LHCN-M2 (cell line): ENCODE measurements at regions not wholly inside any gene's neighbourhood (a gene's known extent, or its start where the extent isn't known, plus 50 kb on each side); places are given as distances from the start of the nearest gene placed in this dataset.
A peak's percentile ranks its signal among the peaks of the same experiment; 100 is the strongest.
"Not testable (repeated sequence)": the region's sequence is repeated elsewhere in the genome, so short reads cannot be mapped to it uniquely, and the experiment has no call there.

ENCODE experiments used
- DNase-seq: peaks from one replicate; pipeline ENCODE4 v3.0.0-alpha.2; 2012; ENCODE audit warnings: low read depth

DNA sequence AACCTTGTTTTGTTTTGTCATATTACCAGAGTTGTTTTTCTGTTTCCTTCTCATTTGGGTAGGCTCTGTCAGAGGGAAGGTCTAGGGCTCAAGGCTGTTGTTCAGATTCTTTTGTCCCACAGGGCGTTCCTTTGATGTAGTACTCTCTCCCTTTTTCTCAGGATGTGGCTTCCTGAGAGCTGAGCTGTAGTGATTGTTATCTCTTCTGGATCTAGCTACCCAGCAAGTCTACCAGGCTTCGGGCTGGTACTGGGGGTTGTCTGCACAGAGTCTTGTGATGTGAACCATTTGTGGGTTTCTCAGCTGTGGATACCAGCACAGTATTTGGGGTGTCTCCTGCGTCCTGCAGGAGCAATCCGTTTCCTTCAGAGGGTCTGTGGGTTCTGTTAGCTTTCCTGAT, 74.2 kb upstream of the GNG12 start:
- not testable (repeated sequence) for DNase-seq

DNA sequence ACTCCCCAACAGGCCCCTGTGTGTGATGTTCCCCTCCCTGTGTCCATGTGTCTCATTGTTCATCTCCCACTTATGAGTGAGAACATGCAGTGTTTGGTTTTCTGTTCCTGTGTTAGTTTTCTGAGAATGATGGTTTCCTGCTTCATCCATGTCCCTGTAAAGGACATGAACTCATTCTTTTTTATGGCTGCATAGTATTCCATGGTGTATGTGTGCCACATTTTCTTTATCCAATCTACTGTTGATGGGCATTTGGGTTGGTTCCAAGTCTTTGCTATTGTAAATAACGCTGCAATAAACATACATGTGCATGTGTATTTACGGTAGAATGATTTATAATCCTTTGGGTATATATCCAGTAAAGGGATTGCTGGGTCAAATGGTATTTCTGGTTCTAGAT, 72.7 kb upstream of the GNG12 start:
- DNase-seq = not testable (repeated sequence)

DNA sequence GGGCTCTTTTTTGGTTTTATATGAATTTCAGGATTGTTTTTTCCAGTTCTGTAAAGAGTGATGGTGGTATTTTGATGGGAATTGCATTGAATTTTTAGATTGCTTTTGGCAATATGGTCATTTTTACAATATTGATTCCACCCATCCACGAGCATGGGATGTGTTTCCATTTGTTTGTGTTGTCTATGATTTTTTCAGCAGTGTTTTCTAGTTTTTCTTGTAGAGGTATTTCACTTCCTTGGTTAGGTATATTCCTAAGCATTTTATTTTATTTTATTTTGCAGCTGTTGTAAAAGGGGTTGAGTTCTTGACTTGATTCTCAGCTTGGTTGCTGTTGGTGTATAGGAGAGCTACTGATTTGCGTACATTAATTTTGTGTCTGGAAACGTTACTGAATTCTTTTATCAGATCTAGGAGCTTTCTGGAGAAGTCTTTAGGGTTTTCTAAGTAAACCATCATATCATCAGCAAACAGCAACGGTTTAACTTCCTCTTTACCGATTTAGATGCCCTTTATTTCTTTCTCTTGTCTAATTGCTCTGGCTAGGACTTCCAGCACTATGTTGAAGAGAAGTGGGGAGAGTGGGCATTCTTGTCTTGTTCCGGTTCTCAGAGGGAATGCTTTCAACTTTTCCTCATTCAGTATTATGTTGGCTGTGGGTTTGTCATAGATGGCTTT, 69.4 kb upstream of the GNG12 start:
- not testable (repeated sequence) for DNase-seq

DNA sequence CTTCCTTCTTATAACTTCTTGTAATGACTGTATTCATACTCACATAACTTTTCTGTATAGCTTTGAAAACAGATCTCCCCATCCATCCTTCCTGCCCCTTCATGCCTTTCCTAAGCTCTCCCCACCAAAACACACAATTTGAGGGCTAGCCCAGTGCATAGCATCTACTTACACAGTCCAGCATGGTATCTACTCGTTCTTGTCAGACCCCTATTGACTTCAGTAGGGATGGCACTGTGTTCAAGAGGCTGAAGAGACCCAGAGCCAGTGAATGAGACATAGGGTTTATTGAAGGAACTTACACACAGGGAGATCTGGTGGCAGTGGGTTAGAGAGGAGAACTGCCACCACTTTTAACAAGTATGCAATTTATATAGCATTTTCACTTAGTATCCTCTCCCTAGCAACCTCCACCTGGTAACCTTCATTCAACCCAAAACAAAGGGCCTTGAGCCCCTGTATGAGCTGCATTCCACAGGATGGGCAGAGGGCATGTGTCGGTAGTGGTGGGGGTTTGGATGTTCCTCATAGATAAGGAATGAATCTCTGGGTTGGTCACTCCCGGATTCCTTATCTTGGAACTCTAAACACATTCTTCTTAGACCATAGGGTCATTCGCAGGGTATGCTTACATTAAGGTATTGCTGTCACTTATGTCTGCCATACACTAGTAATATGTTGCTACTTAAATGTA, 64.9 kb upstream of the GNG12 start:
- DNase-seq = no peak

DNA sequence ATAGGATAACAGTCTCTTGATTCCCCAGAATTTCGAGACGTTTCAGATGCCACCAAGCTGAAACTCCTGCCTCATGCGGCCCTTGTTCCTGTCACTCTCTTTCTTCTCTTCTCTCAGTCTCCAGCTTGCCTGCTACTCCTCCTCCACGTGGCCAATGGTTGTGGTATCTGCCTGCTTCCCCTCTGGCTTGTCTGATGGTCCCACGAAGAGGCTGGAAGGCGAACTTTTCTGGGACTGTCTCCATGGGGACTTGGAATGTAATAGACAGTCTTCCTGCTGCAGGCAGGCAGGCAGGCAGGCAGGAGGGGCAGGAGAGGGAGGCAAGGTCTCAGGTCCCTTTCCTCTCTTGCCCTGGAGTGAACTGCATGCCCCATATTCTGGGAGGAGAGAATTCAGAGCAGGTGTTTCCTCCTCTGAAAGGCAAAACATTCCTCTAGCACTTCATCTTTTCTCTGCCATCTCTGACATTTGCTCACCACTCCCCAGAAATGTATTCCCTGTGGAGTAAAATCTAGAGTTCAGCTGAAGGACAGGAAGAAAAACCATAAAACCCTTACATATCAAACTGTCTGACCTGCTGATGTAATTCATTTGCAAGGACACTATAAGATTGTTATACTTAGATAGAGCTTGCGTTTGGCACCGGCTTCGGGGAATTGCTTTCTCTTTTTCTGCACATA, 64.1 kb upstream of the GNG12 start:
- DNase-seq = peak; percentile 62

DNA sequence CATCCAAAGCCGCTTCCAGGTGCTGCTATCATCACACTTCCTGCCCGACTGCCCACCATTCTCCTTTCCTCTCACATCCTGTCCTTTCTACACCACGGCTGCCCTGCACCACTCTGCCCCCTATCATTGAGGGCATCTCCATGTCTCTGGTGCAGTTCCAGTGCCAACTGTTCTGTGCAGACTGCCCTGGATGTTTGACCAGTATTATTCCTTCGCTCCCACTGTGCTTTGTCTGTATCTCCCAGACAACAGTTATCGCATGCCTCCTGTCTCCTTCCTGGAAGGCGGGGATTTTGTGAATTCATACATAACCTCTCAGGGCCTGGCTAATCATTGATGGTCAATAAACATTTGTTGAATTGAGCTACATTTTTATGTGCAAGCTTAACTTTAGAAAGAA, 63.6 kb upstream of the GNG12 start:
- no peak for DNase-seq

DNA sequence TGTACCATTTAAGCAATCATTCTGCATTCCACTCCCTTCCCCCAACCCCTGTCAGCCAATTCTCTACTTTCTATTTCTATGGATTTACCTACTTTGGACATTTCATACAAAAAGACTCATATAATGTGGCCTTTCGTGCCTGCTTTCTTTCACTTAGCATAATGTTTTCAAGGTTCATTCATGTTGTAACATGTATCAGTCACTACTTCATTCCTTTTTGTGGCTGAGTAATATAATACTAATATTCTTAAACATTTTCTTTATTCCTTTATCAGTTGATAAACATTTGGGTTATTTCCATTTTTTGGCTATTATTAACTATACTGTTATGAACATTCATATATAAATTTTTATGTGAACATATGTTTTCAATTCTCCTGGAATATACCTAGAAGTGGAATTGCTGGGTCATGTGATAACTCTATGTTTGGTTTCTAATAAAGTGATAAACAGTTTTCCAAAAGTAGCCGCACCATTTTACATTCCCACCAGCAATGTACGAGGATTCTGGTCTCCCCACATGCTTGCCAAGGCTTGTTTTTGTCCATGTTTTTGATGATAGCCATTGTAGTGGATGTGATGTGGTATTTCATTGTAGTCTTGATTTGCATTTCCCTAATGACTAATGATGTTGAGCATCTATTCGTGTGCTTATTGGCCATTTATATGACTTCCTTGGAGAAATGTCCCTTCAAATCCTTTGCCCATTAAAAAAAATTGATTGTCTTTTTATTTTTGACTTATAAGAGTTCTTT, 61.9 kb upstream of the GNG12 start:
- no peak for DNase-seq

DNA sequence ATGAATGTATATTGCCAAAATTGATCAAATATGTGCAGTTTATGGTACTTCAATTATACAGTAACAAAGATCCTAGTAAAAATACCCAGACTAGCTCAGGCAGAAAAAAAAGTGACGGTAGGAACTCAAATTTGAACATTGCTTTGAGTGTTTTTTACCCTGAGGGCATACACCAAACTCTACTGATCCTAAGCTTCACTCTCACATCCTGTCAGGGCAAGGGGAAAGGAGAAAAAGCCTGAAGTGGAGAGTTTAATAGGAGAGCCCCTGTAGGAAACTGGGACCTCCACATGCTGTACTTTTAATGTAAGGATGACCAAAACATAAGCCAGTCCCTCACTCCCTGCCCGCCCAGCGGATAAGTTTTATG, 59.8 kb upstream of the GNG12 start:
- no peak for DNase-seq

DNA sequence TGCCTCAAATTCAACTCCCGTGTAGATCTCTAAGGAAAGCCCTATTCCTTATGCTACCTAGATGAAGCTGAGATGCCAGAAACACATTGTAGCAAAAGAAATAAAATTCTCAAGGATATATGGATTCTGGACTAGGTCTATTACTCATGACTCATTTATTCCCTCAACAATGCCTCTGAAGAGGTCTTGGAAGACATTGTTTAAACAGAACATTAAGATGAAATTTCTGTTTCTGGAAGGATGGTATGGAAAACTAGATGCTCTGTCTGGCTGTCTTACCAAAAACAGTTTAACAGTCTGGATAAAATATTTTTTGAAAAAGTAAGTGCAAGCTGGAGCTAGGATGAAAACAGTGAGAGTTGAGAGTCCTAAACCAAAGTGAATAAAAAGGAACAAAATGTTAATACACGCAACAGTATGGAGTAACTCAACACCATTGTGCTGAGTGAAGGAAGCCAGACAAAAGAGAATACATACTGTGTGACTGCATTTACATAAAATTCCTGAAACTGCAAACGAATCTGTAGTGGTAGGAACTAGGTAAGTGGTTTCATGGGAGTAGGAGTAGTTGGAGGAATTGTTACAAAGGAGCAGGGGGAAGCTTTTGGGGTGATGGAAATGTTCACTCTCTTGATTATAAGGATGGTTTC, 59.3 kb upstream of the GNG12 start:
- no peak for DNase-seq

DNA sequence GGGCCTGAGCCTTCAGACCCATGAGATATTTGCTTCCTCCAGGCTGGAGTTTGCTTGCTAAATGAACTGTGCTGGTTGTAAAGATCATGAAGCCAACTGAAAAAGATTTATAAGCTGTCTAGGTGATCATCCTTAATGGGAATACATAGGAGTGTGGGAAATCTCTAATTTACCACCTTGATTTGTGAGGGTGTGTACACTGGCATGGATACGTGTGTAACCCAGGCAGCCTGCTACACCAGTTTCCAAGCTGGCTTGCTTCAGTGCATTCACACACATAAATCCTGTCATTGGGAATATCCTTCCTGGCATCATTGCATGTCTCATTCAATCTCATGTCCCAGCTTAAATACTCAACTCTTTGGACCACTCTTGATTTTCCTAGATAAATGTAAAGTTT, 57.6 kb upstream of the GNG12 start:
- no peak for DNase-seq

DNA sequence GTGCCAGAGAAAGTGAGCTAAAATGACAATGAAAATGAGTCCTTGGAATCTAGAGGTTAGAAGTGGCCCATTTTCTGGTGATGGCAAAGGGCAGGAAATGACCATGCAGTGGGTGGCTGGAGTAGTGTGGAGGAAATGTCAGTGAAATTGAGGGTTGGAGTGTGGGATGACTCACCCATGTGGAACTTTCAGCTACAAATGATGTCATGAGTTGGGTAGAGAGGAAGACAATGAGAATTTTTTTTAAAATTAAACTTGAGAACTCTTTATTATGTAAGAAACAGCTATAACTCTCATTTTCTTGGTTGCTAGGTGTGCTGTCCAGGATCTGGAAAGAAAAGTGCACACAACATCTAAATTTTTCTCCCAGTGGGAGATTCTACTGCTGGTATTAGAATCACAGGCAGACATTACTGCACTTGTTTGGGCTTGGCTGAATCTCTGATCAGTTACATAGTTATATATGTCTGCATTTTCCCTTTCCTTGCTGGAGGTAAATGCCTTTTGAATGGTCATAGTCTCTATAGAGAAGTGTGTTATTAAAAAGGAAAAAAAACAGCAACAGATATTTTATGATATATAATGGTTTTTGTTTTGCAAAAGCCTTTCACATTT, 56.8 kb upstream of the GNG12 start:
- peak; percentile 93 for DNase-seq

DNA sequence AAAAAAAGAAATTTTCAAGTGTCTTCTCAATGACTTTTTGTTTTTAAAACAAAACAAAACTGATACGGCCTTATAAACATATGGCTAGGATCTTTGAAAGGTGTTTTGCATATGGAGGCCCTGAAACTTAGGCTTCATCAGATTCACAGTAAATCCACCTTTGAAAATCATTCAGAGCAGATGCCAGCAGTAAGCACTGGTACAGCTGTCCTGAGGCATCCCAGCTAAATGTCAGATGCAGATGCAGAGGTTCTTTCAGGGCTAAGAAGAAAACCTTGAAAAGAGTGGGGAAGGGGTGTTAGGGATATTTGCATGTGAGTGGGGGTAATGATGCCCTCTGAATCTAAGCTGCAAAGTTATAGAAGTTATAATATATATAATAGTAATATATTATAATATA, 56.2 kb upstream of the GNG12 start:
- peak; percentile 77 for DNase-seq

DNA sequence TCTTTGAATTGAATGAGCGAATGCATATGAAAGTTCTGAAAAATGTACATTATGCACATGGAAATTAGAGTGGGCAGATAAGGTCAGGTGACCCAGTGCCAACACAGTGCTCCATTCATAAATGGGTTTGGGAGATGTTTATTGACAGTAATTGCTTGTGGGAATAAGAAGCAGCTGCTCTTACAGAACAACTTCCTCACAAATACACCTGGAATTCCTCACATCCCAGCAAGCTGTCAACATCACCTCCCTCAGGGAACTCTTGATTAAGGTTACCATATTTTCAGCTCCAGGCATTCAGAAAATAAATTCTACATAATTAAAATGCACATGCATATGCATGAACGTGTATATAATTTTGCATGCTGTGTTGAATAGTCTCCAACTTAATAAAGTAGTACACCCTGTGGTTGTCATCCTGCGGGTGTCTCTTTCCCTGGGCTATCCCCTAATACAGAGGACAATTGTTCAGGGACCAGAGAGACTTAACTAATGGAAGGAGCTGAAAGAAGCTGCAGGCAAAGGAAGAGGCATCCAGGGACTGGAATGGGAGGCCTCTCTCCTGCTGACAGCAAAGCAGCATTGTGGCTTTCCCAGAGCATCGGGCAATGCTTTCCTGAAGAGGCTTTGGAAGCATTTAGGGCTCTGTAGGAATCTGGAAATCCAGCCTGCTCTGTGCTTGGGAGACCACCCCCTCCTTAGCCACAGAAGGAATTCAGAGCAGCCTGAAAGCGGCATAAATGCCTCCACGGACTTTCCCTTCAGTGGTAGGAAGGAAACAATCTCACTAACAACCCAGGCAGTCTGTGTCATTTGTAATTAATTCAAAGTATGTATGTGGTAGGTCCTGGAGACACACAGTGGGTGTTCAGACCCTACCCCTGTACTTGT, 55.2 kb upstream of the GNG12 start:
- peak; percentile 36 for DNase-seq

DNA sequence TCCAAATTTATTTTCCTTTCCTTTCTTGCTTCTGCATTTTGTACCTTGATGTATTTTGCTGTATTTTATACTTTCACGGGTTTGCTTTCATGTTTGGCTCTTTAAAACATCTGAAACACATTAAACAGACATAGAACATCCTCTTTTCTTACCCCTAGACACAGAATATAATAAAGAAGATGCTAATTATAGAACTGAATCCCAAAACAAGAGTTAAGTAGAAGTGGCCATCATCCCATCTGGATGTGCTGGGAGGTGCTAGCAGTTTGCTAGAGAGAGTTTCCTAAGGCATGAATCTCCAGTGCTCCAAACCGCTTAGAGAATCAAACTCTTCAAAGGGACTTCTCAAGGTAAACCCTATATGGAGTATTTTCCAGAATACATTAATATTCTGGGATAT, 53.9 kb upstream of the GNG12 start:
- no peak for DNase-seq

DNA sequence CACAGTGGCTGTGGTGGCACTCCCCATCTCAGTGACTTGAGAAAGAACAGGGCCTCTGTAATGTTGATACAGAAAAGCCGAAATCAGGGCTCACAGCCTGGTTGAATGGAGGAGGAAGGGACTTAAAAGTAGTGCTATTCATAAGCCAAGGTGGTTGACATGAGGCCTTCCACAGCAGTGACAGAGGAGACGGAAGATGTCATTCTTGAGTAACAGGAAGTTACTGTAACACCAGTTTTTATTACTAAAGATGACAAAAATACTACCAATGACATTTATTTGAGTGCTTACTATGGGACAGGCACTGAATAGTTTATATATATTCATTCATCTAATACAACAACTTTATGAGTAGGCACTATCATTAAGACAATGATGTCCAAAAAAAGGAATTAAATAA, 52.8 kb upstream of the GNG12 start:
- DNase-seq = no peak

DNA sequence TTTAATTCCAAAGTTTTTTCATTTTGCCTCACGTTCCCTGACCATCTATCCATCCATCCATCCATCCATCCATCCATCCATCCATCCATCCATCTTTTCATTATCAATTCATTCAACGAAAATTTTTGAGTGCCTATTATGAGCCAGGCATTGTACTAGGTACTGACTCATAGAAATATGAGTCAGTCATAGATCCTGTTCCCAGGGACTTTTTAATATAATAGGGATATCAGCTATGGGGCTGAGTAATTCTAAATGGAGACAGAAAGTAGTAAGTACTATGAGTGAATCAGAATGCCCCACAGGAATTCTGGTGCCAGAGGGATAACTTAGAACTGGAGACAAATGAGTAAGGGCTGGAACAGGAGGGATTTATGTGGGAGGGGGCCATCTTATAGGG, 49.8 kb upstream of the GNG12 start:
- DNase-seq = peak; percentile 94
